ENCODE measurements at regions not wholly inside any gene's neighbourhood (a gene's known extent, or its start where the extent isn't known, plus 50 kb on each side); places are given as distances from the start of the nearest gene placed in this dataset.

- intact Hi-C loops (cut with DNase I; ENCODE audit: low total_unique reads), result no loop called here
- WGBS, 2 donors, result 38 to 41% methylated on average over 1 of the region's 1 CpG
- DNase-seq (ENCODE audit: low spot score in 2 of 2), result no peak
Measured at GRCh38 chr2:52335727-52336126, 1303.8 kb upstream of the NRXN1 start.

GRCh38 chr2:52334185-52334584, 1302.3 kb upstream of the NRXN1 start:
- no peak overlapping the region for H3K4me3 ChIP-seq (ENCODE audit: low read depth, poor library complexity, severe bottlenecking)
- intact Hi-C loops (cut with DNase I; ENCODE audit: low total_unique reads), result no loop called here
- DNase-seq (ENCODE audit: low spot score in 2 of 2), result no peak
- no peak for TF ChIP-seq POLR2A (IDR thresholded peaks at IDR 0.05)
- no peak for TF ChIP-seq CTCF (IDR thresholded peaks at IDR 0.05)
- 62 to 69% methylated on average over 4 of the region's 4 CpGs for WGBS, 2 donors

More at GRCh38 chr2:52335727-52336126, 1303.8 kb upstream of the NRXN1 start:
- no peak for TF ChIP-seq CTCF (IDR thresholded peaks at IDR 0.05)
- no peak for TF ChIP-seq POLR2A (IDR thresholded peaks at IDR 0.05)
- H3K4me3 ChIP-seq (ENCODE audit: low read depth, poor library complexity, severe bottlenecking), result no peak overlapping the region

- no peak overlapping the region for H3K4me3 ChIP-seq (ENCODE audit: low read depth, poor library complexity, severe bottlenecking)
- WGBS, 2 donors, result 96 to 98% methylated on average over 2 of the region's 2 CpGs
- no peak for DNase-seq (ENCODE audit: low spot score in 2 of 2)
- TF ChIP-seq CTCF (IDR thresholded peaks at IDR 0.05) (no peak), POLR2A (IDR thresholded peaks at IDR 0.05) (no peak)
- intact Hi-C loops (cut with DNase I; ENCODE audit: low total_unique reads), result no loop called here
Measured at GRCh38 chr2:52327641-52328040, 1295.7 kb upstream of the NRXN1 start.

- intact Hi-C loops (cut with DNase I; ENCODE audit: low total_unique reads), result no loop called here
- 85 to 98% methylated on average over 3 of the region's 3 CpGs for WGBS, 2 donors
- no peak for DNase-seq (ENCODE audit: low spot score in 2 of 2)
- H3K4me3 ChIP-seq (ENCODE audit: low read depth, poor library complexity, severe bottlenecking), result no peak overlapping the region
- no peak for TF ChIP-seq CTCF (IDR thresholded peaks at IDR 0.05)
- TF ChIP-seq POLR2A (IDR thresholded peaks at IDR 0.05), result no peak
Measured at GRCh38 chr2:52314231-52314630, 1282.3 kb upstream of the NRXN1 start.

- no peak for DNase-seq (ENCODE audit: low spot score in 2 of 2)
- TF ChIP-seq CTCF (IDR thresholded peaks at IDR 0.05) (no peak), POLR2A (IDR thresholded peaks at IDR 0.05) (no peak)
- intact Hi-C loops (cut with DNase I; ENCODE audit: low total_unique reads), result no loop called here
- 80 to 82% methylated on average over 2 of the region's 2 CpGs for WGBS, 2 donors
- no peak overlapping the region for H3K4me3 ChIP-seq (ENCODE audit: low read depth, poor library complexity, severe bottlenecking)
Measured at GRCh38 chr2:52312486-52312885, 1280.6 kb upstream of the NRXN1 start.

GRCh38 chr2:52311862-52312261, 1279.9 kb upstream of the NRXN1 start:
- DNase-seq (ENCODE audit: low spot score in 2 of 2), result no peak
- intact Hi-C loops (cut with DNase I; ENCODE audit: low total_unique reads), result no loop called here
- no peak for TF ChIP-seq CTCF (IDR thresholded peaks at IDR 0.05)
- TF ChIP-seq POLR2A (IDR thresholded peaks at IDR 0.05), result no peak
- H3K4me3 ChIP-seq (ENCODE audit: low read depth, poor library complexity, severe bottlenecking), result no peak overlapping the region
- WGBS, 2 donors, result 52 to 55% methylated on average over 5 of the region's 5 CpGs

Measured in lower leg skin (tissue), 4 donors.